H1 (cell line): ENCODE measurements at regions not wholly inside any gene's neighbourhood (a gene's known extent, or its start where the extent isn't known, plus 50 kb on each side); places are given as distances from the start of the nearest gene placed in this dataset.

Experiments used
- ASH2L ChIP-seq: fragments of 200-600, 300-600 bp; sonication (generic); IDR thresholded peaks from one replicate; pipeline ENCODE4 v1.7.1; 2017; ENCODE audit warnings: low read length
- CTCF ChIP-seq, 3 experiments: IDR thresholded peaks; 1 replicate in 2 of 3; 2 replicates in 1 of 3; pipeline versions ENCODE4 v1.5.1 to v1.6.1; 2011; ENCODE audit warnings: low read length in 3 of 3, mild to moderate bottlenecking in 3 of 3, inconsistent platforms in 2 of 3, low read depth in 1 of 3, moderate library complexity in 1 of 3; ENCODE audit not compliant: insufficient read depth in 1 of 3; ENCODE audit errors: control extremely low read depth in 1 of 3
- EZH2 ChIP-seq: fragments of 200-600 bp; sonication (generic); IDR thresholded peaks from 2 replicates; pipeline ENCODE4 v1.7.1; 2012; ENCODE audit warnings: low read depth, mild to moderate bottlenecking, moderate library complexity, low read length, inconsistent platforms; ENCODE audit not compliant: severe bottlenecking
- NANOG ChIP-seq: IDR thresholded peaks from 2 replicates; pipeline ENCODE4 v1.6.1; 2011; ENCODE audit warnings: low read length, low read depth, mild to moderate bottlenecking, inconsistent platforms; ENCODE audit not compliant: insufficient read depth, poor library complexity, severe bottlenecking
- RBBP5 ChIP-seq: IDR thresholded peaks from 2 replicates; pipeline ENCODE4 v1.7.1; 2012; ENCODE audit warnings: low read depth, mild to moderate bottlenecking, inconsistent platforms, low read length, moderate library complexity, borderline replicate concordance
- SIX5 ChIP-seq: IDR thresholded peaks from 2 replicates; pipeline ENCODE4 v1.6.1; 2011; ENCODE audit warnings: mild to moderate bottlenecking, low read depth, low read length
- TAF7 ChIP-seq: optimal IDR thresholded peaks from 2 replicates; pipeline ENCODE3; 2011; ENCODE audit warnings: low read depth, mild to moderate bottlenecking, inconsistent platforms, low read length, moderate library complexity, borderline replicate concordance

DNA sequence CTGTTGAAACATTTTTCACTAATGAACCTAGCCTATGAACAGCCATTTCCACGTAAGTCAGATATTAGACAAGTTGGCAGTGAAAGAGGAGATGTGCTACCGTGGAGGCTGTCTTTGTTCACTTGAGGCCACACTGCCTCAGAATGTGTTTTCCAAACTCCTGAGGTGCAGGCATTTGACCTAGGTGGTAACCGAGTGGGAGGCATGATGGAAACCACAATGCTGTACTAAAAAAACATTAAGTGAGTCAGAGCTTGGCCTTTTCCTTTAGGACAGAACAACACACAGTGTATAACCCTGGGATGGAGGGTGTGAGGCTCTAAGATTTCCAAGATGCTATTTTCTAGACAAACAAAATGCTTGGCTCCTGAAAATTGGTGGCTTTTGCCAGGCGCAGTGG is 406.3 kb downstream of the SOX2 start (continued):
- TF ChIP-seq SIX5 (no peak), TAF7 (no peak), EZH2 (no peak), NANOG (no peak), RBBP5 (no peak), ASH2L (no peak), CTCF (IDR thresholded peaks at IDR 0.05; ENCODE audit: control extremely low read depth in 1 of 3, insufficient read depth in 1 of 3, low read depth in 1 of 3, low read length in 3 of 3) (no peak)
